ENCODE measurements at regions not wholly inside any gene's neighbourhood (a gene's known extent, or its start where the extent isn't known, plus 50 kb on each side); places are given as distances from the start of the nearest gene placed in this dataset.
A peak's percentile ranks its signal among the peaks of the same experiment; 100 is the strongest.

GRCh38 chr3:59446775-59447465 is 397.1 kb upstream of the CFAP20DC start:
- no peak for TF ChIP-seq CTCF (IDR thresholded peaks at IDR 0.05; ENCODE audit: extremely low read depth, insufficient read depth, missing control alignments)
- in situ Hi-C loops (cut with MboI; ENCODE audit: low pct_unique_long_range_greater_than_20kb, low sequenced_read_pairs, unreplicated experiment): no loop called here
- no peak for DNase-seq (ENCODE audit: low spot score)

GRCh38 chr3:59444676-59445075 is 394.9 kb upstream of the CFAP20DC start:
- in situ Hi-C loops (cut with MboI; ENCODE audit: low pct_unique_long_range_greater_than_20kb, low sequenced_read_pairs, unreplicated experiment): no loop called here
- no peak for TF ChIP-seq CTCF (IDR thresholded peaks at IDR 0.05; ENCODE audit: extremely low read depth, insufficient read depth, missing control alignments)
- no peak for DNase-seq (ENCODE audit: low spot score)

GRCh38 chr3:59444294-59444671 is 394.5 kb upstream of the CFAP20DC start:
- peak; percentile 15 for DNase-seq (ENCODE audit: low spot score)
- TF ChIP-seq CTCF (IDR thresholded peaks at IDR 0.05; ENCODE audit: extremely low read depth, insufficient read depth, missing control alignments): no peak
- in situ Hi-C loops (cut with MboI; ENCODE audit: low pct_unique_long_range_greater_than_20kb, low sequenced_read_pairs, unreplicated experiment): no loop called here

GRCh38 chr3:59443618-59444293 is 393.9 kb upstream of the CFAP20DC start:
- TF ChIP-seq CTCF (IDR thresholded peaks at IDR 0.05; ENCODE audit: extremely low read depth, insufficient read depth, missing control alignments): no peak
- DNase-seq (ENCODE audit: low spot score): no peak
- in situ Hi-C loops (cut with MboI; ENCODE audit: low pct_unique_long_range_greater_than_20kb, low sequenced_read_pairs, unreplicated experiment): no loop called here

- TF ChIP-seq CTCF (IDR thresholded peaks at IDR 0.05; ENCODE audit: extremely low read depth, insufficient read depth, missing control alignments): no peak
- in situ Hi-C loops (cut with MboI; ENCODE audit: low pct_unique_long_range_greater_than_20kb, low sequenced_read_pairs, unreplicated experiment): no loop called here
- no peak for DNase-seq (ENCODE audit: low spot score)
These were observed 392.2 kb upstream of the CFAP20DC start for GRCh38 chr3:59442046-59442445.

GRCh38 chr3:59440285-59441028 is 390.6 kb upstream of the CFAP20DC start:
- DNase-seq (ENCODE audit: low spot score): no peak
- no peak for TF ChIP-seq CTCF (IDR thresholded peaks at IDR 0.05; ENCODE audit: extremely low read depth, insufficient read depth, missing control alignments)
- in situ Hi-C loops (cut with MboI; ENCODE audit: low pct_unique_long_range_greater_than_20kb, low sequenced_read_pairs, unreplicated experiment): no loop called here

Measured in GM13977 (cell line).